ENCODE measurements at regions not wholly inside any gene's neighbourhood (a gene's known extent, or its start where the extent isn't known, plus 50 kb on each side); places are given as distances from the start of the nearest gene placed in this dataset.

DNA sequence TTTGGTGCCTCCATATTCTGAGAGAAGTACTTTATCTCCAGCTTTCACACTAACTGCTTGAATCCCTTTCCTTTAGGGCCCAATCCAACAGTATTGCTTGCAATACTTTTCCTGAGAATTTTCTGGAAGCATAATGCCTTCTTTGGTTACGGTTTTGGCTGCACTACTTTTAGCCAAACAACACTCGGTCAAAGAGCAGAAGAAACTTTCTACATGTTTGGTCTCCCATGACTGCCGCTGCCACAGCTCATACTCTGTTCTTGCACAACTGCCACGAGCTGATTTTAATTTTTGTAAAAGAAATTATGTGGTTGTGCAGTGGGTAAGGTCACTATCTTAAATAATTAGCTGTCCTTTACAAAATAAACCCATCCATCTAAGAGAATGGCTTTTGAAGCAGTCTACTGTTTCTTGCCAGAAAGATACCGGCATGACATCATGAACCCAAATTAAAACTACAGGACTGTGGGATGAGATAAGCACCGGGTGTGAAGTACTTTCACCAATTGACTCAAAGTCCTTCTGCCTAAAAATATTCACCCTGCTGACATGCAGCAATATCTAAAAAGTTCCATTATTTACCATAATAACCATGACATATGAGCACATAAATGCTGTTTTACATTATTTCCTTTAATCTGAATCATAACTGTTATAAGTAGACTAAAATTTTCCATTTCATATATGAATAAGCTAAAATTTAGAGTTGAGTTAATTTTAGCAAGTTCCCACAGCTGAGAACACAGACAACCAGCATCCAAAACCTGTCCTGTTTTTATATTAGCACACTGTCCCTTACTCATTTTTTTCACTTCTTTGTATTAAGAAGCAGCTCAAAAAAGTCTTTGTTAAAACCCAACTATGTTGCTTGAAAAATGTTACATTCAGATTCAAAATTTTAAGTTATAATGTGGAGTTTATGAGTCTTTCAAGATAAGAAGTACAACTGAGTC, 1154.3 kb downstream of the EPHA3 start:
- H3K4me3 ChIP-seq (replicated peaks; ENCODE audit: low read depth, low read length): no peak overlapping the region
- TF ChIP-seq, protein P1, sequence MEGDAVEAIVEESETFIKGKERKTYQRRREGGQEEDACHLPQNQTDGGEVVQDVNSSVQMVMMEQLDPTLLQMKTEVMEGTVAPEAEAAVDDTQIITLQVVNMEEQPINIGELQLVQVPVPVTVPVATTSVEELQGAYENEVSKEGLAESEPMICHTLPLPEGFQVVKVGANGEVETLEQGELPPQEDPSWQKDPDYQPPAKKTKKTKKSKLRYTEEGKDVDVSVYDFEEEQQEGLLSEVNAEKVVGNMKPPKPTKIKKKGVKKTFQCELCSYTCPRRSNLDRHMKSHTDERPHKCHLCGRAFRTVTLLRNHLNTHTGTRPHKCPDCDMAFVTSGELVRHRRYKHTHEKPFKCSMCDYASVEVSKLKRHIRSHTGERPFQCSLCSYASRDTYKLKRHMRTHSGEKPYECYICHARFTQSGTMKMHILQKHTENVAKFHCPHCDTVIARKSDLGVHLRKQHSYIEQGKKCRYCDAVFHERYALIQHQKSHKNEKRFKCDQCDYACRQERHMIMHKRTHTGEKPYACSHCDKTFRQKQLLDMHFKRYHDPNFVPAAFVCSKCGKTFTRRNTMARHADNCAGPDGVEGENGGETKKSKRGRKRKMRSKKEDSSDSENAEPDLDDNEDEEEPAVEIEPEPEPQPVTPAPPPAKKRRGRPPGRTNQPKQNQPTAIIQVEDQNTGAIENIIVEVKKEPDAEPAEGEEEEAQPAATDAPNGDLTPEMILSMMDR (IDR thresholded peaks at IDR 0.05; ENCODE audit: low read depth, low read length, missing control alignments): no peak
- no peak for DNase-seq (ENCODE audit: extremely low read depth, low read depth)
